ENCODE measurements at regions not wholly inside any gene's neighbourhood (a gene's known extent, or its start where the extent isn't known, plus 50 kb on each side); places are given as distances from the start of the nearest gene placed in this dataset.

DNA sequence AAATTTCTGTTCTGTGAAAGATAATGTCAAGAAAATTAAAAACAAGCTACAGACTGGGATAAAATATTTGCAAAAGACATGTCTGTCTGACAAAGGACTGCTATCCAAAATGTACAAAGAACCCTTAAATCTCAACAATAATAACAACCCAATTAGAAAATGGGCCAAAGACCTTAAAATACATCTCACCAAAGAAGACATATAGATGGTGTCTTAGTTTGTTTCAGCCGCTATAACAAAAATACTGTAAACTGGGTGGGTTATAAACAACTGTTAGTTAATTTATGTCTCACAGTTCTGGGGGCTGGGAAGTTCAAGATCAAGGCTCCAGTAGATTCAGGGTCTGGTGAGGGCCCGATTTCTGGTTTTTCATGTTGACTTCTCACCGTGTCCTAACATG is 106.2 kb upstream of the AGTR1 start:
- intact Hi-C loops (cut with DNase I), result no loop called here
- Histone ChIP-seq H3K9me3 (no peaks in the 10 kb centered on the region), H3K27ac (no peak overlapping the region), H3K36me3 (no peaks in the 10 kb centered on the region), H3K4me1 (no peaks in the 10 kb centered on the region), H3K4me3 (no peak overlapping the region), H3K27me3 (no peaks in the 10 kb centered on the region)
- no peak for DNase-seq (ENCODE audit: low spot score in 2 of 2)
- TF ChIP-seq, protein P1, sequence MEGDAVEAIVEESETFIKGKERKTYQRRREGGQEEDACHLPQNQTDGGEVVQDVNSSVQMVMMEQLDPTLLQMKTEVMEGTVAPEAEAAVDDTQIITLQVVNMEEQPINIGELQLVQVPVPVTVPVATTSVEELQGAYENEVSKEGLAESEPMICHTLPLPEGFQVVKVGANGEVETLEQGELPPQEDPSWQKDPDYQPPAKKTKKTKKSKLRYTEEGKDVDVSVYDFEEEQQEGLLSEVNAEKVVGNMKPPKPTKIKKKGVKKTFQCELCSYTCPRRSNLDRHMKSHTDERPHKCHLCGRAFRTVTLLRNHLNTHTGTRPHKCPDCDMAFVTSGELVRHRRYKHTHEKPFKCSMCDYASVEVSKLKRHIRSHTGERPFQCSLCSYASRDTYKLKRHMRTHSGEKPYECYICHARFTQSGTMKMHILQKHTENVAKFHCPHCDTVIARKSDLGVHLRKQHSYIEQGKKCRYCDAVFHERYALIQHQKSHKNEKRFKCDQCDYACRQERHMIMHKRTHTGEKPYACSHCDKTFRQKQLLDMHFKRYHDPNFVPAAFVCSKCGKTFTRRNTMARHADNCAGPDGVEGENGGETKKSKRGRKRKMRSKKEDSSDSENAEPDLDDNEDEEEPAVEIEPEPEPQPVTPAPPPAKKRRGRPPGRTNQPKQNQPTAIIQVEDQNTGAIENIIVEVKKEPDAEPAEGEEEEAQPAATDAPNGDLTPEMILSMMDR (IDR thresholded peaks at IDR 0.05), result no peak

DNA sequence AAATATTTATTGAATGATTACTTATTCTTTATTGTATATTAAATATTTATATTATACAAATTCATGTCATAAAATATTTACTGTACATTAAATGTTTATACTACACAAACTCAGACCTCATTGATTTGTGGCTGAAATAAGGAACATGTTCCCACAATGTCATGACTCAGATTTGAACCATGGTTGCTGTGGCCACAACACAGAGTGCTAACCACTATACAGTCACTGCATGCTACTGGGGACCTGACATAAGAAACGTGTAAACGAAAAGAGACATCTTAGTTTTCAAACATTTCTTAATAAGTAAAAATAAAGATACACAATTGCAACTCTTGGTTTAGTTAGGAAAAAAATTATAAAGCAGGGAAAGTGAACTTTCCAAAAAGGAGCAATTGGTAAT is 99.1 kb upstream of the AGTR1 start:
- intact Hi-C loops (cut with DNase I), result no loop called here
- TF ChIP-seq, protein P1 (IDR thresholded peaks at IDR 0.05), result no peak
- peaks cover 0 to 4% of the 10 kb centered on the region in 2 donors for H3K4me1 ChIP-seq
- H3K27me3 ChIP-seq, result no peaks in the 10 kb centered on the region
- H3K36me3 ChIP-seq, result no peaks in the 10 kb centered on the region
- H3K4me3 ChIP-seq, result no peak overlapping the region
- DNase-seq (ENCODE audit: low spot score in 2 of 2), result no peak
- H3K27ac ChIP-seq, result no peak overlapping the region
- no peaks in the 10 kb centered on the region for H3K9me3 ChIP-seq

DNA sequence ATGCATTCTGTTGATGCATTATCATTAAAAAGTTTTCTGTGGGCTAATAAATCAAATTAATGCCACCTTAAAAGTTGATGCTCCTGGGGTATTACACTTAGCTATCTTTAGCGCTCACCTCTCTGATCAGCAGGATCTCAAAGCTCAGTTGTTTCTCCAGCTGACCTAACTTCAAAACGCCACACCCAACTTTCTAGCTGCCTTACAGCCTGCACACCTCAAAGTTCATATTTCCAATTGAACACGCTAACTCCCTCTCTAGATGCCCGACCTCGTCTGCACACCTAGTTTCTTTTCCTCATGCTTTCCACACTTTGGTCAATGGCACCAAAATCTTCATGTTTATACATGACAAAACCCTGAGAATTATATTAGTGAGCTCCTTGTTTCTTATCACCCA is 98.2 kb upstream of the AGTR1 start:
- DNase-seq (ENCODE audit: low spot score in 2 of 2), result no peak
- Histone ChIP-seq H3K27me3 (no peaks in the 10 kb centered on the region), H3K9me3 (no peaks in the 10 kb centered on the region)

DNA sequence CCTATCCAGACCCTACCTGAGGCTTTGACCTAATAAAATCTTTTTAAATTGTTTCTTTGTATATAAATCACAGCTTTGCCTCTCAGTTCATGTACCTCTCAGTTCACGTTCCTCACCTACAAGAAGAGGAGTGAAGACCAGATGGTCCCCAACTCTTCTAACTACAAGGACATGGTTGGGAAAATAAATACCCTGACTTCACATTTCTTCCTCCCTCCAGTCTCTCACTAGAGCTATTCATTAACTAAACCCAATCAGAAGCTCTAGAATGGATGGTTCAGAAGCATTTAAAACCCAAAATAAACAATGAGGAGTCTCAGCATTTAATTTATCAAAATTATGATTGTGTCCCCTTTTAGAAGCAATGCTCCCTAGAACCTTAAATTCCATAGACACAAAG is 97.3 kb upstream of the AGTR1 start:
- no peaks in the 10 kb centered on the region for H3K36me3 ChIP-seq
- H3K9me3 ChIP-seq, result no peaks in the 10 kb centered on the region
- H3K27ac ChIP-seq, result no peak overlapping the region
- H3K4me3 ChIP-seq, result no peak overlapping the region
- H3K4me1 ChIP-seq, result peaks cover 0 to 18% of the 10 kb centered on the region in 2 donors
- no peak for DNase-seq (ENCODE audit: low spot score in 2 of 2)
- TF ChIP-seq, protein P1 (IDR thresholded peaks at IDR 0.05), result no peak
- intact Hi-C loops (cut with DNase I), result no loop called here
- H3K27me3 ChIP-seq, result no peaks in the 10 kb centered on the region

More for the DNA sequence above, 98.2 kb upstream of the AGTR1 start:
- Histone ChIP-seq H3K4me1 (peaks cover 0 to 13% of the 10 kb centered on the region in 2 donors), H3K36me3 (no peaks in the 10 kb centered on the region), H3K4me3 (no peak overlapping the region), H3K27ac (no peak overlapping the region)
- intact Hi-C loops (cut with DNase I), result no loop called here
- TF ChIP-seq, protein P1 (IDR thresholded peaks at IDR 0.05), result no peak

DNA sequence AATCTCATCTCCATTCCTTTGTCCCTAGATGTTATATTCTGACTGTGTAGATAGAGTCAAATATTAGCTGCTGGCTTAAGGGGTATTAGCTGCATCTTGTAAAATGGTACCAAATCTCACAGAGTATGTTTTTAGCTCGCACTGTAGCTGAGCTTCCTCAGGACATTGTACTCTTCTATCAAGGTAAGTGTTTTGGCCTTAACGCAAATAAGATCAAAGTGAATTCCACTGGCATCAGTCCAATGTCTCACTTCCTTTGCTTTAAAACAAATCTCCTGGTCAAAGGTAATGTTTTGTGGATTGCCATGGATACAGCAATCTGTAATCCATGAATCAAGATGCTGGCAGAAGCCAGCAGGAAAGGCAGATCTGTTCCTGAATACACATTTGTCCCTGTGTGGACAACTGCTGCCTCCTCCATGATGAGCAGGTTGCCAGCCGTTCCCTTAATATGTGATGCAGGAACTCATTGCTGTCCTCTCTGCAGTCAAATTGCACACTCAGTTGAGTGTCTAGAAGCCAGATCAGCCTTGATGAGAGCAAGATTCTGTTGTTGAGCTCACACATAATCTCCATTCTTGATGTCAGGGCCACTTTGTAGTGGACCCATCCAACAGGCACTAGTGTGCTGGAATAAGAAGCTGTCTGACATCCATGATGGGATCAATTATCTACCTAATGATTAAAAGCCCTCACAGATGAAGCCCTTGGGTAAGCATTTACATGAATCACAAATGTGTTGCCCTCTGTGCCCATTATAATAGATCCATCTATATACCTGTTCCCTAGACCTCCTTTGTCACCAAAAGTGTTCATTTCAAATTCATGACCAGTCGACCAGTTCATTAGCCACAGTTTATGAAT is 96.6 kb upstream of the AGTR1 start:
- H3K27ac ChIP-seq, result no peak overlapping the region
- no peak overlapping the region for H3K4me3 ChIP-seq
- DNase-seq (ENCODE audit: low spot score in 2 of 2), result no peak
- peaks cover 0 to 20% of the 10 kb centered on the region in 2 donors for H3K4me1 ChIP-seq
- H3K9me3 ChIP-seq, result no peaks in the 10 kb centered on the region
- TF ChIP-seq, protein P1 (IDR thresholded peaks at IDR 0.05), result no peak
- H3K36me3 ChIP-seq, result no peaks in the 10 kb centered on the region
- intact Hi-C loops (cut with DNase I), result no loop called here
- no peaks in the 10 kb centered on the region for H3K27me3 ChIP-seq

Data from ascending aorta (tissue), 2 donors.